Cardiac muscle cell (in vitro differentiated cells and primary cell): ENCODE measurements at regions not wholly inside any gene's neighbourhood (a gene's known extent, or its start where the extent isn't known, plus 50 kb on each side); places are given as distances from the start of the nearest gene placed in this dataset.

Source experiments
- DNase-seq, 2 donors: peaks; one replicate each; pipeline versions ENCODE4 v3.0.0 to v3.0.0-alpha.2; 2010 to 2017; ENCODE audit warnings: low read depth in 1 of 2, low spot score in 1 of 2
- H3K27ac ChIP-seq: fragments of 200-600 bp; sonication (generic); 2 replicates; pipeline ENCODE4 v1.5.1; 2016
- H3K27me3 ChIP-seq: fragments of 200-600 bp; sonication (generic); 2 replicates; pipeline ENCODE4 v1.6.0; 2016; ENCODE audit warnings: control low read depth
- H3K36me3 ChIP-seq: fragments of 200-600 bp; sonication (generic); 2 replicates; pipeline ENCODE4 v1.5.1; 2016; ENCODE audit warnings: control low read depth
- H3K4me1 ChIP-seq: fragments of 200-600 bp; sonication (generic); 2 replicates; pipeline ENCODE4 v1.8.1; 2017; ENCODE audit warnings: low read depth, mild to moderate bottlenecking, mixed run types
- H3K4me3 ChIP-seq: fragments of 200-600 bp; sonication (generic); 2 replicates; pipeline ENCODE4 v1.5.1; 2016; ENCODE audit warnings: mild to moderate bottlenecking
- H3K9me3 ChIP-seq: fragments of 200-600 bp; sonication (generic); 2 replicates; pipeline ENCODE4 v1.5.1; 2017; ENCODE audit warnings: low read depth, mild to moderate bottlenecking, control low read depth
- CTCF ChIP-seq: IDR thresholded peaks from 2 replicates; pipeline ENCODE4 v1.5.1; 2012; ENCODE audit warnings: low read depth, mild to moderate bottlenecking, low read length

- Histone ChIP-seq H3K27me3 (no peaks in the 10 kb centered on the region), H3K4me1 (no peaks in the 10 kb centered on the region), H3K27ac (no peak overlapping the region), H3K36me3 (no peaks in the 10 kb centered on the region), H3K4me3 (no peak overlapping the region), H3K9me3 (no peaks in the 10 kb centered on the region)
- DNase-seq: no peak
- no peak for TF ChIP-seq CTCF
These were observed 61.2 kb downstream of the FAT3 start for GRCh38 chr11:92285776-92286175.

- no peak for DNase-seq
- H3K9me3 ChIP-seq: no peaks in the 10 kb centered on the region
- H3K27ac ChIP-seq: no peak overlapping the region
- no peaks in the 10 kb centered on the region for H3K36me3 ChIP-seq
- no peak for TF ChIP-seq CTCF
- no peak overlapping the region for H3K4me3 ChIP-seq
- H3K27me3 ChIP-seq: no peaks in the 10 kb centered on the region
- H3K4me1 ChIP-seq: no peaks in the 10 kb centered on the region
These were observed 62.1 kb downstream of the FAT3 start for GRCh38 chr11:92286709-92287108.

GRCh38 chr11:92295175-92296137 is 70.8 kb downstream of the FAT3 start:
- Histone ChIP-seq H3K36me3 (no peaks in the 10 kb centered on the region), H3K9me3 (no peaks in the 10 kb centered on the region), H3K27ac (no peak overlapping the region), H3K27me3 (no peaks in the 10 kb centered on the region), H3K4me1 (no peaks in the 10 kb centered on the region), H3K4me3 (no peak overlapping the region)
- peak in 1 of 2 donors; percentile 68 for DNase-seq
- TF ChIP-seq CTCF: no peak

- no peaks in the 10 kb centered on the region for H3K36me3 ChIP-seq
- H3K4me3 ChIP-seq: no peak overlapping the region
- TF ChIP-seq CTCF: no peak
- no peaks in the 10 kb centered on the region for H3K4me1 ChIP-seq
- peak in 1 of 2 donors; percentile 57 for DNase-seq
- H3K27me3 ChIP-seq: no peaks in the 10 kb centered on the region
- H3K9me3 ChIP-seq: no peaks in the 10 kb centered on the region
- no peak overlapping the region for H3K27ac ChIP-seq
These were observed 71.5 kb downstream of the FAT3 start for GRCh38 chr11:92296138-92296515.

- DNase-seq: no peak
- no peak overlapping the region for H3K27ac ChIP-seq
- no peak for TF ChIP-seq CTCF
- no peaks in the 10 kb centered on the region for H3K4me1 ChIP-seq
- H3K4me3 ChIP-seq: no peak overlapping the region
- no peaks in the 10 kb centered on the region for H3K36me3 ChIP-seq
- H3K9me3 ChIP-seq: no peaks in the 10 kb centered on the region
- no peaks in the 10 kb centered on the region for H3K27me3 ChIP-seq
These were observed 73.2 kb downstream of the FAT3 start for GRCh38 chr11:92297567-92298553.
